GM12878 (cell line): ENCODE measurements at regions not wholly inside any gene's neighbourhood (a gene's known extent, or its start where the extent isn't known, plus 50 kb on each side); places are given as distances from the start of the nearest gene placed in this dataset.

Experiments used
- ATAC-seq: fragments of 200-7000 bp; cut with Tn5 transposase; 3 replicates; pipeline ENCODE4 v1.9.1; 2020; ENCODE audit warnings: mild to moderate bottlenecking, moderate library complexity
- BruUV-seq: library from RNA; stranded (reverse); fragments of 400-500 nt; replicated peaks from 2 replicates; lab custom pipeline; 2021; lab: Mats Ljungman, UMichigan
- CTCF ChIA-PET: fragments of 300-600 bp; sonication (Branson Sonifier 250); formaldehyde crosslinking; extraction: SDS; loops from one replicate; lab custom pipeline; 2021; ENCODE audit warnings: inconsistent platforms; lab: Yijun Ruan, JAX
- POLR2A ChIA-PET: fragments of 350-600 bp; formaldehyde crosslinking; extraction: SDS; loops from one replicate; lab custom pipeline; 2021; ENCODE audit warnings: inconsistent platforms; lab: Charles Lee
- RAD21 ChIA-PET: fragments of 300-600 bp; sonication (Branson Sonifier 250); formaldehyde crosslinking; loops from one replicate; lab custom pipeline; 2023; ENCODE audit warnings: antibody characterized with exemption; ENCODE audit not compliant: unreplicated experiment; lab: Charles Lee
- SMC1A ChIA-PET: fragments of 300-600 bp; sonication (Branson Sonifier 250); formaldehyde crosslinking; loops from one replicate; lab custom pipeline; 2023; ENCODE audit not compliant: unreplicated experiment, uncharacterized antibody; lab: Charles Lee
- DNase-seq: peaks from one replicate; pipeline ENCODE4 v3.0.0-alpha.2; 2011; ENCODE audit warnings: low read depth, low spot score
- FAIRE-seq: peaks from 3 replicates; lab custom pipeline; 2011; peaks lifted over from hg19 to GRCh38; lab: Jason Lieb, UNC
- H2AFZ ChIP-seq: 2 replicates; pipeline ENCODE4 v1.6.0; 2011; ENCODE audit warnings: low read depth, low read length, control low read depth; ENCODE audit not compliant: control insufficient read depth
- H3K27ac ChIP-seq: 2 replicates; pipeline ENCODE4 v1.5.1; 2011; ENCODE audit warnings: control low read depth; ENCODE audit not compliant: control insufficient read depth, insufficient read depth
- H3K27me3 ChIP-seq, 2 experiments: replicated peaks in 1 of 2; 2 replicates each; pipeline versions ENCODE4 v1.6.0 to v1.6.1; 2011; ENCODE audit warnings: low read length in 1 of 2; ENCODE audit not compliant: control insufficient read depth in 2 of 2, insufficient read depth in 2 of 2
- H3K36me3 ChIP-seq, 2 experiments: 2 replicates each; pipeline ENCODE4 v1.5.1; 2011; ENCODE audit warnings: low read length in 1 of 2; ENCODE audit not compliant: control insufficient read depth in 2 of 2, insufficient read depth in 2 of 2
- H3K4me1 ChIP-seq: 2 replicates; pipeline ENCODE4 v1.6.1; 2011; ENCODE audit warnings: mild to moderate bottlenecking, low read length, moderate library complexity, mixed read lengths; ENCODE audit not compliant: control insufficient read depth, insufficient read depth
- H3K4me2 ChIP-seq: 2 replicates; pipeline ENCODE4 v1.6.0; 2011; ENCODE audit warnings: control low read depth; ENCODE audit not compliant: control insufficient read depth, insufficient read depth
- H3K4me3 ChIP-seq: fragments of 200-600 bp; sonication (generic); 2 replicates; pipeline ENCODE4 v1.5.1; 2016
- H3K79me2 ChIP-seq: 2 replicates; pipeline ENCODE4 v1.6.0; 2011; ENCODE audit warnings: low read length; ENCODE audit not compliant: control insufficient read depth, insufficient read depth
- H3K9ac ChIP-seq: 2 replicates; pipeline ENCODE4 v1.8.0; 2011; ENCODE audit warnings: low read length, control low read depth, mixed read lengths; ENCODE audit not compliant: control insufficient read depth, insufficient read depth
- H3K9me3 ChIP-seq: replicated peaks from 3 replicates; pipeline ENCODE4 v1.5.1; 2011; ENCODE audit warnings: mild to moderate bottlenecking, low read length; ENCODE audit not compliant: control insufficient read depth, insufficient read depth
- H4K20me1 ChIP-seq: 2 replicates; pipeline ENCODE4 v1.6.0; 2011; ENCODE audit not compliant: control insufficient read depth, insufficient read depth
- BACH1 ChIP-seq: fragments of 450-650 bp; IDR thresholded peaks from 2 replicates; pipeline ENCODE4 v1.6.1; 2017; ENCODE audit warnings: mild to moderate bottlenecking, borderline replicate concordance
- BMI1 ChIP-seq: fragments of 450-650 bp; IDR thresholded peaks from 2 replicates; pipeline ENCODE4 v1.6.1; 2016; ENCODE audit warnings: mild to moderate bottlenecking, moderate library complexity, borderline replicate concordance
- CHD4 ChIP-seq: fragments of 200-600 bp; sonication (generic); IDR thresholded peaks from 2 replicates; pipeline ENCODE4 v1.6.1; 2016; ENCODE audit warnings: mild to moderate bottlenecking
- CREM ChIP-seq: IDR thresholded peaks from 2 replicates; pipeline ENCODE4 v1.6.1; 2014; ENCODE audit warnings: antibody characterized with exemption, low read depth
- MTA3 ChIP-seq: IDR thresholded peaks from 2 replicates; pipeline ENCODE4 v1.6.1; 2012; ENCODE audit warnings: low read length, inconsistent platforms, borderline replicate concordance
- REST ChIP-seq: IDR thresholded peaks from 2 replicates; pipeline ENCODE4 v1.6.1; 2012; ENCODE audit warnings: mild to moderate bottlenecking, low read depth, low read length
- SMC3 ChIP-seq: IDR thresholded peaks from 2 replicates; pipeline ENCODE4 v1.6.1; 2011; ENCODE audit warnings: low read length, improper control_type of control experiment, borderline replicate concordance
- SRF ChIP-seq, 2 experiments: IDR thresholded peaks; 2 replicates each; pipeline ENCODE4 v1.6.1; 2011; ENCODE audit warnings: low read depth in 2 of 2, low read length in 2 of 2, mild to moderate bottlenecking in 1 of 2, moderate library complexity in 1 of 2
- SUZ12 ChIP-seq: fragments of 200-600 bp; sonication (generic); IDR thresholded peaks from one replicate; pipeline ENCODE4 v1.6.1; 2018; ENCODE audit warnings: antibody characterized with exemption, mild to moderate bottlenecking; ENCODE audit not compliant: unreplicated experiment
- TARDBP ChIP-seq: IDR thresholded peaks from 2 replicates; pipeline ENCODE4 v1.6.1; 2016; ENCODE audit warnings: borderline replicate concordance
- TCF7 ChIP-seq: IDR thresholded peaks from 2 replicates; pipeline ENCODE4 v1.6.1; 2014; ENCODE audit warnings: antibody characterized with exemption, borderline replicate concordance
- YBX1 ChIP-seq: fragments of 450-650 bp; IDR thresholded peaks from 2 replicates; pipeline ENCODE4 v1.6.1; 2016; ENCODE audit warnings: antibody characterized with exemption
- YY1 ChIP-seq: IDR thresholded peaks from 2 replicates; pipeline ENCODE4 v1.6.1; 2011; ENCODE audit warnings: low read depth, mild to moderate bottlenecking, low read length
- ZNF622 ChIP-seq: fragments of 450-650 bp; IDR thresholded peaks from 2 replicates; pipeline ENCODE4 v1.6.1; 2017; ENCODE audit warnings: mild to moderate bottlenecking, inconsistent platforms
- WGBS: methylation state at CpG from one replicate; pipeline ENCODE4 v1.1.6; 2016; ENCODE audit warnings: low lambda C conversion rate; ENCODE audit not compliant: insufficient replicate concordance, insufficient coverage; ENCODE audit errors: missing lambda C conversion rate; 5-methylcytosine and 5-hydroxymethylcytosine counted together
- in situ Hi-C: fragments of 300-500 bp; cut with MboI; formaldehyde crosslinking; loops from 9 replicates; pipeline ENCODE4 v1.14.3; 2018; ENCODE audit warnings: mixed read lengths
- intact Hi-C: fragments of 100-400 bp; cut with micrococcal nuclease; formaldehyde crosslinking; loops from one replicate; pipeline ENCODE4 v1.14.2; 2022; ENCODE audit not compliant: unreplicated experiment
- TF ChIP-seq, protein P1 (sequence below): IDR thresholded peaks from 2 replicates; pipeline ENCODE4 v1.6.1; 2012; ENCODE audit warnings: improper control_type of control experiment, low read depth, low read length; ENCODE audit not compliant: insufficient replicate concordance

GRCh38 chr3:127495821-127496655, 94.5 kb downstream of the TPRA1 start:
- 0% methylated on average over 2 of the region's 2 CpGs for WGBS
- ChIA-PET SMC1A (no interaction called here), CTCF (no interaction called here), RAD21 (no interaction called here)
- in situ Hi-C loops = no loop called here
- ATAC-seq (no peak), FAIRE-seq (no peak)
- H4K20me1 ChIP-seq = no peaks in the 10 kb centered on the region
- no peak overlapping the region for H3K27ac ChIP-seq
- no peak overlapping the region for H3K4me3 ChIP-seq
- no peak overlapping the region for H3K9ac ChIP-seq
- no peaks in the 10 kb centered on the region for H3K4me1 ChIP-seq
- H3K36me3 ChIP-seq = no peaks in the 10 kb centered on the region
- TF ChIP-seq, protein P1, sequence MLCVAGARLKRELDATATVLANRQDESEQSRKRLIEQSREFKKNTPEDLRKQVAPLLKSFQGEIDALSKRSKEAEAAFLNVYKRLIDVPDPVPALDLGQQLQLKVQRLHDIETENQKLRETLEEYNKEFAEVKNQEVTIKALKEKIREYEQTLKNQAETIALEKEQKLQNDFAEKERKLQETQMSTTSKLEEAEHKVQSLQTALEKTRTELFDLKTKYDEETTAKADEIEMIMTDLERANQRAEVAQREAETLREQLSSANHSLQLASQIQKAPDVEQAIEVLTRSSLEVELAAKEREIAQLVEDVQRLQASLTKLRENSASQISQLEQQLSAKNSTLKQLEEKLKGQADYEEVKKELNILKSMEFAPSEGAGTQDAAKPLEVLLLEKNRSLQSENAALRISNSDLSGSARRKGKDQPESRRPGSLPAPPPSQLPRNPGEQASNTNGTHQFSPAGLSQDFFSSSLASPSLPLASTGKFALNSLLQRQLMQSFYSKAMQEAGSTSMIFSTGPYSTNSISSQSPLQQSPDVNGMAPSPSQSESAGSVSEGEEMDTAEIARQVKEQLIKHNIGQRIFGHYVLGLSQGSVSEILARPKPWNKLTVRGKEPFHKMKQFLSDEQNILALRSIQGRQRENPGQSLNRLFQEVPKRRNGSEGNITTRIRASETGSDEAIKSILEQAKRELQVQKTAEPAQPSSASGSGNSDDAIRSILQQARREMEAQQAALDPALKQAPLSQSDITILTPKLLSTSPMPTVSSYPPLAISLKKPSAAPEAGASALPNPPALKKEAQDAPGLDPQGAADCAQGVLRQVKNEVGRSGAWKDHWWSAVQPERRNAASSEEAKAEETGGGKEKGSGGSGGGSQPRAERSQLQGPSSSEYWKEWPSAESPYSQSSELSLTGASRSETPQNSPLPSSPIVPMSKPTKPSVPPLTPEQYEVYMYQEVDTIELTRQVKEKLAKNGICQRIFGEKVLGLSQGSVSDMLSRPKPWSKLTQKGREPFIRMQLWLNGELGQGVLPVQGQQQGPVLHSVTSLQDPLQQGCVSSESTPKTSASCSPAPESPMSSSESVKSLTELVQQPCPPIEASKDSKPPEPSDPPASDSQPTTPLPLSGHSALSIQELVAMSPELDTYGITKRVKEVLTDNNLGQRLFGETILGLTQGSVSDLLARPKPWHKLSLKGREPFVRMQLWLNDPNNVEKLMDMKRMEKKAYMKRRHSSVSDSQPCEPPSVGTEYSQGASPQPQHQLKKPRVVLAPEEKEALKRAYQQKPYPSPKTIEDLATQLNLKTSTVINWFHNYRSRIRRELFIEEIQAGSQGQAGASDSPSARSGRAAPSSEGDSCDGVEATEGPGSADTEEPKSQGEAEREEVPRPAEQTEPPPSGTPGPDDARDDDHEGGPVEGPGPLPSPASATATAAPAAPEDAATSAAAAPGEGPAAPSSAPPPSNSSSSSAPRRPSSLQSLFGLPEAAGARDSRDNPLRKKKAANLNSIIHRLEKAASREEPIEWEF = no peak
- TF ChIP-seq TARDBP (no peak), BACH1 (no peak), MTA3 (no peak), SRF (IDR thresholded peaks at IDR 0.05; ENCODE audit: low read depth in 2 of 2, low read length in 2 of 2) (no peak), REST (no peak), TCF7 (no peak), YBX1 (no peak), CREM (no peak), SMC3 (no peak), BMI1 (no peak), YY1 (no peak), ZNF622 (no peak), SUZ12 (no peak), CHD4 (no peak)
- TF ChIP-seq, all 136 proteins: peak for 0
- no peaks in the 10 kb centered on the region for H3K27me3 ChIP-seq
- H3K4me2 ChIP-seq = no peak overlapping the region
- no peak for DNase-seq
- POLR2A ChIA-PET = no interaction called here
- H3K9me3 ChIP-seq = no peaks in the 10 kb centered on the region; the same call in 2 of the 3 replicates
- H2AFZ ChIP-seq = no peak overlapping the region
- intact Hi-C loops = no loop called here
- no peaks in the 10 kb centered on the region for H3K79me2 ChIP-seq
- BruUV-seq = no TSS peak
